ENCODE measurements at regions not wholly inside any gene's neighbourhood (a gene's known extent, or its start where the extent isn't known, plus 50 kb on each side); places are given as distances from the start of the nearest gene placed in this dataset.

DNA sequence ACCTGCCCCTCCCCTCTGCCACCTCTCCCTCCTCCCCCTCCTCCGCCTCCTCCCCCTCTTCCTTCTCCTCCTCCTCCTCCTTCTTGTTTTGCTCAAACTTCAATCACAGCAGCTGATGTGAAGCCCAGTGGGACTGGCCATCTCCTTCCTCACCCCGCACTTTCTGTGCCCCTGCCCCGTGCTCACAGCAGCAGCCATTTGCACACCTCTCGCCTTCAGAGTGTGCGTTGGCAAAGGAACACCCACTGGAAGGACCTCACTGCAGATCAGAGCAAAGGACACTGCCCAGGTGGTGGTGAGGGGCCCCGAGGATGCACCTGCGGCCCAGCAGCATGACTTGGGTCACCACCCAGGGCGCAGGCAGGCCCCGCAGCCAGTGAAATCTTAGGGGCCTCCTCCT lies 98.8 kb downstream of the SOX1 start:
- no peak for DNase-seq (ENCODE audit: low spot score)
- in situ Hi-C loops (cut with MboI; ENCODE audit: low sequenced_read_pairs, unreplicated experiment), result no loop called here
- TF ChIP-seq, protein P1, sequence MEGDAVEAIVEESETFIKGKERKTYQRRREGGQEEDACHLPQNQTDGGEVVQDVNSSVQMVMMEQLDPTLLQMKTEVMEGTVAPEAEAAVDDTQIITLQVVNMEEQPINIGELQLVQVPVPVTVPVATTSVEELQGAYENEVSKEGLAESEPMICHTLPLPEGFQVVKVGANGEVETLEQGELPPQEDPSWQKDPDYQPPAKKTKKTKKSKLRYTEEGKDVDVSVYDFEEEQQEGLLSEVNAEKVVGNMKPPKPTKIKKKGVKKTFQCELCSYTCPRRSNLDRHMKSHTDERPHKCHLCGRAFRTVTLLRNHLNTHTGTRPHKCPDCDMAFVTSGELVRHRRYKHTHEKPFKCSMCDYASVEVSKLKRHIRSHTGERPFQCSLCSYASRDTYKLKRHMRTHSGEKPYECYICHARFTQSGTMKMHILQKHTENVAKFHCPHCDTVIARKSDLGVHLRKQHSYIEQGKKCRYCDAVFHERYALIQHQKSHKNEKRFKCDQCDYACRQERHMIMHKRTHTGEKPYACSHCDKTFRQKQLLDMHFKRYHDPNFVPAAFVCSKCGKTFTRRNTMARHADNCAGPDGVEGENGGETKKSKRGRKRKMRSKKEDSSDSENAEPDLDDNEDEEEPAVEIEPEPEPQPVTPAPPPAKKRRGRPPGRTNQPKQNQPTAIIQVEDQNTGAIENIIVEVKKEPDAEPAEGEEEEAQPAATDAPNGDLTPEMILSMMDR (IDR thresholded peaks at IDR 0.05; ENCODE audit: borderline replicate concordance, control extremely low read depth, extremely low read depth, insufficient read depth, missing control alignments), result no peak

DNA sequence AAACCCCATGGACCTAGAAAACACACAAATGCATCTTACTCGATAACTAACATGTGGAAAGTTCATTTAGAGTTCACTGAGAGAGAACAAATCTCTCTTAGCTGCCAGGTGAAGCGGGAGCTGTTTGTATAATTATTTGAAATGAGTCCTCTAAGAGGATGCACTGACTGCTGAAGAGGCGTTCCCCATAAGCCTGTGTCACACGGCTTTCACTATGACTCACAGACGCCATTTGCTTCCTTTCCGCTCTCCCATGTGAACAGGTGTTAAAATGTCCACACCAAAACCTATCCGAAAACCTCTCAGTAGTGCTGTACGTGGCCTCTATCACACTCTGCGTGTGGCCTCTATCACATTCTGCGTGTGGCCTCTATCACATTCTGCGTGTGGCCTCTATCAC lies 101.8 kb downstream of the SOX1 start:
- no peak for DNase-seq (ENCODE audit: low spot score)
- TF ChIP-seq, protein P1 (IDR thresholded peaks at IDR 0.05; ENCODE audit: borderline replicate concordance, control extremely low read depth, extremely low read depth, insufficient read depth, missing control alignments), result no peak
- in situ Hi-C loops (cut with MboI; ENCODE audit: low sequenced_read_pairs, unreplicated experiment), result no loop called here

DNA sequence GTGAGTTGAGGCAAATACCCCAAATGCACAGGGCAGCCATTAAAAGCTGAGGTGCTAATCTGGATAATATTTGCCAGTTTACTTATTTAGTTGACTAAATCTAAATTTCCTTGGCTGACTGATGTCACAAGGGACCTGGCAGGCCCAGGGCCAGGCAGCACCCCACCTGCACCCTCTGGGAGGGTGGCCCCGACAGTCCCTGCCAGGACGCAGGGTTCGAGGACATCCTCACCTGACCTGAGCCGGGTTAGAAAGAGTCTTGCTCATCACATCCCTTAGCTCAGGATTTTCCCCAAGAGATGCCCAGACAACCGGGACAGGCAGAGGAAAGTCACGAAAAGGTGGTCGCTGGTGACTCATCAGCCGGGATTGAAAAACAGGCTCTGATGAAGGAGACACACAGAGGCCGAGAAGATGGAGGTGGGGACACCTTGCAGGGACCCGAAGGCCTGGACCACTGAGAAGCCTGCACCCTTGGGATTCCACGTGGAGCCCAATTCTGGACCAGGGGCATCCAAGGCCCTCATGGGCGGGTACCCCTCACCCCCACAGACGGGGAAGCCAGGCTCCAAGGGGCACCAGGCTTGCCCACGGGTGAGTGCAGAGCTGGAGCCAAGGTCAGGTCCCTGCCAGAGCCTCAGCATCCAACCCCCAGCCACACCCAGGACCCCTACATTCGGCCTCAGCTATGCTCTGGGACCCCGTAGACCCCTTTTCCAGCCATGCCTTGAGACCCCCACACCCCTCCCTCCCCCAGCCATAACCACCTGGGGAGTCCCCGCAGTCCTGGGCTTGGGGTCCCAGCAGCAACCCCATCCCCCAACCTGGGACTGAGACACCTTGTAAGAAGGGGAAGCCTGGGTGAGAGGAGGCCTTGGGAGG lies 103.2 kb downstream of the SOX1 start:
- TF ChIP-seq, protein P1 (IDR thresholded peaks at IDR 0.05; ENCODE audit: borderline replicate concordance, control extremely low read depth, extremely low read depth, insufficient read depth, missing control alignments), result no peak
- no peak for DNase-seq (ENCODE audit: low spot score)
- in situ Hi-C loops (cut with MboI; ENCODE audit: low sequenced_read_pairs, unreplicated experiment), result no loop called here

DNA sequence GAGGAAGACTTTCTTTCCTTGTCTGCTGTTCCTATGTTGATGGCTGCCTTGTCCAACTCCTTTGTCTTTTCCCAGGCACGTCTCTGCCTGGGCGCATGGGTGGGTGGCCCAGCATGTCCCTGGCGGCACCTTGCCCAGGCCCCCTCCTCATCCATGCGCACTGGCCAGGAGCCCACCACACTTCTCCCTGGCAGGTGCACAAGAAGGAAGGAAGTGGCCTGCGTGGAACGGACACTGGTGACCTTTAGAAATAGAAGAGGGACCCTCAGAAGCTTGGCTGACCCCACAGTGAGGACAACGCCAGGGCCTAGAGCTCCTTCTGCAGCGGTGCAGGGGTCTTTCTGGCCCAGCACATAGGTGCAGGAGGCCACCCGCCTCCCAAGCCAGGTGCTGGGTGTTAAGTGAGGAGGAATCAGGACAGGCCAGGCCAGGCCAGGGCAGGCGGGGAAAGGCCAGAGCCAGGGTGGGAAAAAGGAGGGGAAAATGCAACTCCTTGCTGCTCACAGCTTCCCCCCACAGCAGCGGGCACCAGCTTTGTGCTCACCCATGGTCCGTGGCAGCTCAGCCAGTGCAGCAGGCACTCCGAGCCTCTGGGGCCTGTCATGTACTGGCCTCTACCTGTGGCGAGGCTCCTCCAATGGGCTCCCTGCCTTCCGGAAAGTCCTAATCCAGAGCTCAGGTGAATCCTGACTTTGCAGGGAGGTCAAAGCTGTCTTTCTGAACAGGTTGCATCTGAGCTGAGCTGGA lies 104.0 kb downstream of the SOX1 start:
- DNase-seq (ENCODE audit: low spot score), result no peak
- TF ChIP-seq, protein P1 (IDR thresholded peaks at IDR 0.05; ENCODE audit: borderline replicate concordance, control extremely low read depth, extremely low read depth, insufficient read depth, missing control alignments), result no peak
- in situ Hi-C loops (cut with MboI; ENCODE audit: low sequenced_read_pairs, unreplicated experiment), result no loop called here

DNA sequence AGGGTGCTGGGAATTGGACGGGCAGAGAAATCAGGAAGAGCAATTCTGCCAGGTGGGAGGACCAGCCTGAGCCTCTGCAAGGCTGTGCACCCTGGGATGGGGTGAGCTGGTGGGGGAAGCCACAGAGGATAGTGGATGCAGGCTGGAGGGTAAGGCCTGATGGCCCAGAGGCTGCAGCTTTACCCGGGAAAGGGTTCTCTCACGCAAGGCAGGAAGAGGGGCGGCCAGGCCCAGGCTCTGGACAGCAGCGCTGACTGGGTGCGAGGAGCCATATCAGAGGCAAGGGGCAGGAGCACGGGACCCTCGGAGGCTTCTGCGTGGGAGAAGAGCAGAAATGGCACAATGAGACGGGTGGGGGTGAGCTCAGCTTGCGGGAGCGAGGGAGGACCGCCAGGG lies 104.6 kb downstream of the SOX1 start:
- DNase-seq (ENCODE audit: low spot score), result no peak
- in situ Hi-C loops (cut with MboI; ENCODE audit: low sequenced_read_pairs, unreplicated experiment), result no loop called here
- TF ChIP-seq, protein P1 (IDR thresholded peaks at IDR 0.05; ENCODE audit: borderline replicate concordance, control extremely low read depth, extremely low read depth, insufficient read depth, missing control alignments), result no peak

DNA sequence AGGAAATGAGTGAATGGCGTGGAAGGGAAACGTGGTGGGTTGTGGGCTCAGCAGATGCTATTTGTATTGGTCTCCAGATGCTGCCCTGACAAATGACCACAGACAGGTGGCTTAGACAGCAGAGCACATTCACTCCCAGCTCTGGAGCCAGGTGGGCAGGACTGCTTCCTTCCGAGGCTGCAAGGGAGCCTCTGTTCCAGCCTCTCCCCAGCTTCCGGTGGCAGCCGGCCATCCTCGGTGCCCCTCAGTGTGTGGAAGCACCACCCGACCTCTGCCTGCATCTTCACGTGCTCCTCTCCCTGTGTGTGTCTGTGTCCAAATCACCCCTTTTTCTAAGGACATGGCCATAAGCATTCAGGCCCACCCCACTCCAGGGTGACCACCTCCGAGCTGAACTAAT lies 105.1 kb downstream of the SOX1 start:
- in situ Hi-C loops (cut with MboI; ENCODE audit: low sequenced_read_pairs, unreplicated experiment), result no loop called here
- TF ChIP-seq, protein P1 (IDR thresholded peaks at IDR 0.05; ENCODE audit: borderline replicate concordance, control extremely low read depth, extremely low read depth, insufficient read depth, missing control alignments), result no peak

More for the DNA sequence above, 105.1 kb downstream of the SOX1 start:
- DNase-seq (ENCODE audit: low spot score), result no peak

Data from GM13976 (cell line).